ENCODE measurements at regions not wholly inside any gene's neighbourhood (a gene's known extent, or its start where the extent isn't known, plus 50 kb on each side); places are given as distances from the start of the nearest gene placed in this dataset.

- Histone ChIP-seq H2AFZ (ENCODE audit: low read depth, low read length, poor library complexity, severe bottlenecking) (no peak overlapping the region), H4K20me1 (ENCODE audit: insufficient read depth) (no peaks in the 10 kb centered on the region), H3K9ac (ENCODE audit: low read length) (no peak overlapping the region), H3K4me3 (replicated peaks in 1 of 2; ENCODE audit: low read depth in 1 of 2, low read length in 2 of 2) (no peak overlapping the region), H3K9me2 (ENCODE audit: insufficient read depth) (no peaks in the 10 kb centered on the region), H3K27ac (ENCODE audit: low read depth, low read length) (no peak overlapping the region), H3K9me3 (ENCODE audit: control insufficient read depth in 1 of 2, insufficient read depth in 1 of 2, low read depth in 1 of 2, low read length in 2 of 2) (no peaks in the 10 kb centered on the region), H3K4me2 (ENCODE audit: low read length) (no peak overlapping the region), H3K4me1 (ENCODE audit: control insufficient read depth in 1 of 2, insufficient read depth in 2 of 2, low read length in 2 of 2) (peaks cover 3 to 4% of the 10 kb centered on the region in 2 experiments; a peak in 2 of 4 replicates), H3K36me3 (ENCODE audit: control insufficient read depth in 1 of 2, insufficient read depth in 2 of 2, low read length in 2 of 2) (no peaks in the 10 kb centered on the region), H3K79me2 (ENCODE audit: insufficient read depth, low read length) (no peaks in the 10 kb centered on the region), H3K27me3 (ENCODE audit: insufficient read depth, low read length) (no peaks in the 10 kb centered on the region)
- CTCF ChIA-PET: no interaction called here
- ATAC-seq (no peak), DNase-seq (ENCODE audit: low read depth, low spot score) (no peak)
- no TSS peak for BruUV-seq (replicated peaks)
- POLR2A ChIA-PET: no interaction called here
- RAD21 ChIA-PET (ENCODE audit: low non-redundant PET in 1 of 2, low total read pairs in 2 of 2, uncharacterized antibody in 2 of 2, unreplicated experiment in 2 of 2): no interaction called here
- intact Hi-C loops (cut with micrococcal nuclease): no loop called here
- TF ChIP-seq JUND (IDR thresholded peaks at IDR 0.05) (no peak), EGR1 (IDR thresholded peaks at IDR 0.05; ENCODE audit: low read depth) (no peak), ELF1 (IDR thresholded peaks at IDR 0.05; ENCODE audit: borderline replicate concordance, low read depth) (no peak), ZFX (IDR thresholded peaks at IDR 0.05) (no peak), ZNF274 (IDR thresholded peaks at IDR 0.05; ENCODE audit: low read depth, low read length) (no peak), TCF7L2 (IDR thresholded peaks at IDR 0.05; ENCODE audit: borderline replicate concordance, extremely low read depth, insufficient read depth, insufficient read length) (no peak), ATF3 (IDR thresholded peaks at IDR 0.05) (no peak), ZBTB33 (IDR thresholded peaks at IDR 0.05; ENCODE audit: extremely low read depth, insufficient replicate concordance, low read length) (no peak), CTCF (IDR thresholded peaks at IDR 0.05 in 2 of 3, conservative IDR thresholded peaks at IDR 0.05 in 1 of 3; ENCODE audit: borderline replicate concordance in 1 of 3, insufficient read depth in 1 of 3, low read depth in 2 of 3, low read length in 2 of 3) (no peak), SIN3A (IDR thresholded peaks at IDR 0.05; ENCODE audit: low read depth) (no peak), CBX3 (IDR thresholded peaks at IDR 0.05; ENCODE audit: low read depth) (no peak), MAX (IDR thresholded peaks at IDR 0.05) (no peak), EZH2 (IDR thresholded peaks at IDR 0.05) (no peak), FOSL1 (IDR thresholded peaks at IDR 0.05; ENCODE audit: low read depth) (no peak), POLR2AphosphoS5 (IDR thresholded peaks at IDR 0.05; ENCODE audit: low read depth, low read length) (no peak)
Measured at GRCh38 chr10:78690354-78691111, 378.2 kb upstream of the ZMIZ1 start.

All from HCT116 (cell line).